ENCODE measurements at regions not wholly inside any gene's neighbourhood (a gene's known extent, or its start where the extent isn't known, plus 50 kb on each side); places are given as distances from the start of the nearest gene placed in this dataset.

GRCh38 chr9:86860006-86860405, 87.3 kb downstream of the GAS1 start:
- H3K9me3 ChIP-seq (ENCODE audit: control insufficient read depth, insufficient read depth, low read length): no peaks in the 10 kb centered on the region; the same call in 1 of the 2 replicates
- H3K9me2 ChIP-seq (replicated peaks; ENCODE audit: control insufficient read depth, low read length): no peaks in the 10 kb centered on the region
- no peaks in the 10 kb centered on the region for H3K79me2 ChIP-seq (ENCODE audit: control insufficient read depth, low read length)
- TF ChIP-seq, protein P1, sequence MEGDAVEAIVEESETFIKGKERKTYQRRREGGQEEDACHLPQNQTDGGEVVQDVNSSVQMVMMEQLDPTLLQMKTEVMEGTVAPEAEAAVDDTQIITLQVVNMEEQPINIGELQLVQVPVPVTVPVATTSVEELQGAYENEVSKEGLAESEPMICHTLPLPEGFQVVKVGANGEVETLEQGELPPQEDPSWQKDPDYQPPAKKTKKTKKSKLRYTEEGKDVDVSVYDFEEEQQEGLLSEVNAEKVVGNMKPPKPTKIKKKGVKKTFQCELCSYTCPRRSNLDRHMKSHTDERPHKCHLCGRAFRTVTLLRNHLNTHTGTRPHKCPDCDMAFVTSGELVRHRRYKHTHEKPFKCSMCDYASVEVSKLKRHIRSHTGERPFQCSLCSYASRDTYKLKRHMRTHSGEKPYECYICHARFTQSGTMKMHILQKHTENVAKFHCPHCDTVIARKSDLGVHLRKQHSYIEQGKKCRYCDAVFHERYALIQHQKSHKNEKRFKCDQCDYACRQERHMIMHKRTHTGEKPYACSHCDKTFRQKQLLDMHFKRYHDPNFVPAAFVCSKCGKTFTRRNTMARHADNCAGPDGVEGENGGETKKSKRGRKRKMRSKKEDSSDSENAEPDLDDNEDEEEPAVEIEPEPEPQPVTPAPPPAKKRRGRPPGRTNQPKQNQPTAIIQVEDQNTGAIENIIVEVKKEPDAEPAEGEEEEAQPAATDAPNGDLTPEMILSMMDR (IDR thresholded peaks at IDR 0.05; ENCODE audit: low read depth, low read length, poor library complexity, severe bottlenecking): no peak
- TF ChIP-seq EZH2phosphoT487 (IDR thresholded peaks at IDR 0.05; ENCODE audit: borderline replicate concordance, low read length): no peak
- no peak overlapping the region for H3K4me2 ChIP-seq (ENCODE audit: low read length)
- no peaks in the 10 kb centered on the region for H3K27me3 ChIP-seq (ENCODE audit: control insufficient read depth, low read length)
- no peaks in the 10 kb centered on the region for H3K4me1 ChIP-seq (ENCODE audit: control insufficient read depth, low read length)
- H4K20me1 ChIP-seq (ENCODE audit: control insufficient read depth, insufficient read depth, low read depth, low read length): no peaks in the 10 kb centered on the region
- no peaks in the 10 kb centered on the region for H3K36me3 ChIP-seq (ENCODE audit: control insufficient read depth, low read length)
- H3K27ac ChIP-seq (ENCODE audit: low read depth, low read length): no peak overlapping the region
- H3K4me3 ChIP-seq (ENCODE audit: low read length): no peak overlapping the region
- H3F3A ChIP-seq (ENCODE audit: control insufficient read depth, insufficient read depth): no peaks in the 10 kb centered on the region

GRCh38 chr9:86859056-86859455, 88.2 kb downstream of the GAS1 start:
- Histone ChIP-seq H3K79me2 (ENCODE audit: control insufficient read depth, low read length) (no peaks in the 10 kb centered on the region), H4K20me1 (ENCODE audit: control insufficient read depth, insufficient read depth, low read depth, low read length) (no peaks in the 10 kb centered on the region), H3K36me3 (ENCODE audit: control insufficient read depth, low read length) (no peaks in the 10 kb centered on the region), H3K4me3 (ENCODE audit: low read length) (no peak overlapping the region), H3K27ac (ENCODE audit: low read depth, low read length) (no peak overlapping the region), H3K9me2 (replicated peaks; ENCODE audit: control insufficient read depth, low read length) (no peaks in the 10 kb centered on the region), H3K4me2 (ENCODE audit: low read length) (no peak overlapping the region), H3K9me3 (ENCODE audit: control insufficient read depth, insufficient read depth, low read length) (no peaks in the 10 kb centered on the region; the same call in 1 of the 2 replicates), H3K27me3 (ENCODE audit: control insufficient read depth, low read length) (no peaks in the 10 kb centered on the region), H3K4me1 (ENCODE audit: control insufficient read depth, low read length) (no peaks in the 10 kb centered on the region), H3F3A (ENCODE audit: control insufficient read depth, insufficient read depth) (no peaks in the 10 kb centered on the region)
- TF ChIP-seq, protein P1 (IDR thresholded peaks at IDR 0.05; ENCODE audit: low read depth, low read length, poor library complexity, severe bottlenecking): no peak
- TF ChIP-seq EZH2phosphoT487 (IDR thresholded peaks at IDR 0.05; ENCODE audit: borderline replicate concordance, low read length): no peak

DNA sequence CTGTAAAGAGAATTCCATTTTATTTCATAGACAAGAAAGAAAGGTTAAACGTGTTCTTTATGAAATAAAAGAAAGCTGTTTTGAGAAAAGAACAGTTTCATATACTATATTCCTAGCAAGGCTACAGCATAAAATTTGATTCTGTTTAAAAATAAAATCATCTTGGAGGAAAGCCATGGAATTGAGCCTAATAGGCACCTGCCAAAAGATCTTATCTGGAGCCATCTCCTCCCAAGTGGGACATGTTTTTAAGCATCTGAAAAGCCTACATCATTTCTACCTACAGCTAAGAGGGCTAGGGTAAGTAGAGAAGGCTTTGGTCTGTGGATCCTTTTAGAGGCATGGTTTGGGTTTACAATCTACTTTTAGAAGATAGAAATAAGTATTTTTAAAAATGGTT, 89.3 kb downstream of the GAS1 start:
- Histone ChIP-seq H3F3A (ENCODE audit: control insufficient read depth, insufficient read depth) (no peaks in the 10 kb centered on the region), H3K9me3 (ENCODE audit: control insufficient read depth, insufficient read depth, low read length) (no peaks in the 10 kb centered on the region; the same call in 1 of the 2 replicates), H3K4me2 (ENCODE audit: low read length) (no peak overlapping the region), H3K27me3 (ENCODE audit: control insufficient read depth, low read length) (no peaks in the 10 kb centered on the region), H3K27ac (ENCODE audit: low read depth, low read length) (no peak overlapping the region), H4K20me1 (ENCODE audit: control insufficient read depth, insufficient read depth, low read depth, low read length) (no peaks in the 10 kb centered on the region), H3K36me3 (ENCODE audit: control insufficient read depth, low read length) (no peaks in the 10 kb centered on the region), H3K4me3 (ENCODE audit: low read length) (no peak overlapping the region), H3K4me1 (ENCODE audit: control insufficient read depth, low read length) (no peaks in the 10 kb centered on the region), H3K9me2 (replicated peaks; ENCODE audit: control insufficient read depth, low read length) (no peaks in the 10 kb centered on the region), H3K79me2 (ENCODE audit: control insufficient read depth, low read length) (no peaks in the 10 kb centered on the region)
- no peak for TF ChIP-seq EZH2phosphoT487 (IDR thresholded peaks at IDR 0.05; ENCODE audit: borderline replicate concordance, low read length)
- TF ChIP-seq, protein P1 (IDR thresholded peaks at IDR 0.05; ENCODE audit: low read depth, low read length, poor library complexity, severe bottlenecking): no peak

All from DOHH2 (cell line).